ENCODE measurements at regions not wholly inside any gene's neighbourhood (a gene's known extent, or its start where the extent isn't known, plus 50 kb on each side); places are given as distances from the start of the nearest gene placed in this dataset.

DNA sequence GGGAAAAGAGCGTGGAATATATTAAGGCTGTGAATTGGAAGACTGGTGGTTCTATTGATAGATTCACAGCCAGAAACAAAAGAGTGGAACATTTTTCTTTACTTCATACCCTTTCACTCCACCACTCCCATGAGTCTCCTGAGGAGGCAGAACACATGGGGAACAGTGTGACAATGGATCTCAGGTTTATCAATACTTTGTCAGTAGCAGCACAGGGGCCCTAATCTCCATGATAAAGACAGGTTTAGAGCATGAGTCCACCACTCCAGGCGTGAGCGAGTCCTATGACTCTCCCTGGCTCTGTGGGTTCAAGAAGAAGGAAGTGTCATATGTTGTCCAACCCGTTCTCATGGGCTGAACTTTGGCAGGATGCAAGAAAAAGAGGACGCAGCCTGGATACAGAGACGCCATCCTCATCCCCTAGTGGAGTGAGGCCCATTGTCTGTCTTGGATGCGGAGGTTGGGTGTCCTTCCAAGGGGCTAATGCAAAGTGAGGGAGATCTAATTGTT, 361.2 kb downstream of the TMEM114 start:
- Histone ChIP-seq H3K9me3 (ENCODE audit: low read length) (no peaks in the 10 kb centered on the region), H3K4me1 (ENCODE audit: insufficient read depth, low read length, poor library complexity, severe bottlenecking) (no peaks in the 10 kb centered on the region), H4K20me1 (ENCODE audit: insufficient read depth, low read length) (no peaks in the 10 kb centered on the region), H2AFZ (ENCODE audit: low read length) (no peak overlapping the region), H3K36me3 (ENCODE audit: insufficient read depth, low read length) (no peaks in the 10 kb centered on the region), H3K27ac (ENCODE audit: low read depth, low read length, poor library complexity, severe bottlenecking) (no peak overlapping the region), H3K4me2 (ENCODE audit: low read length) (no peak overlapping the region), H3K4me3 (ENCODE audit: low read depth, low read length, poor library complexity, severe bottlenecking) (no peak overlapping the region), H3K9me2 (ENCODE audit: insufficient read depth, low read length) (no peaks in the 10 kb centered on the region), H3K79me2 (ENCODE audit: insufficient read depth, low read depth, low read length) (no peaks in the 10 kb centered on the region)
- intact Hi-C loops (cut with micrococcal nuclease; ENCODE audit: unreplicated experiment): no loop called here
- CTCF ChIA-PET (ENCODE audit: unreplicated experiment): no interaction called here
- TF ChIP-seq EZH2phosphoT487 (IDR thresholded peaks at IDR 0.05; ENCODE audit: borderline replicate concordance, low read depth, low read length) (no peak), CTCF (conservative IDR thresholded peaks at IDR 0.05; ENCODE audit: low read length) (no peak)
- POLR2A ChIA-PET: no interaction called here
- DNase-seq (ENCODE audit: low spot score): no peak
- no TSS peak for BruUV-seq (replicated peaks)

- H2AFZ ChIP-seq (ENCODE audit: low read length): no peak overlapping the region
- DNase-seq (ENCODE audit: low spot score): no peak
- no TSS peak for BruUV-seq (replicated peaks)
- ChIA-PET POLR2A (no interaction called here), CTCF (ENCODE audit: unreplicated experiment) (no interaction called here)
- no peaks in the 10 kb centered on the region for H3K79me2 ChIP-seq (ENCODE audit: insufficient read depth, low read depth, low read length)
- H3K9me3 ChIP-seq (ENCODE audit: low read length): no peaks in the 10 kb centered on the region
- H4K20me1 ChIP-seq (ENCODE audit: insufficient read depth, low read length): no peaks in the 10 kb centered on the region
- H3K4me2 ChIP-seq (ENCODE audit: low read length): no peak overlapping the region
- H3K27ac ChIP-seq (ENCODE audit: low read depth, low read length, poor library complexity, severe bottlenecking): no peak overlapping the region
- H3K4me3 ChIP-seq (ENCODE audit: low read depth, low read length, poor library complexity, severe bottlenecking): no peak overlapping the region
- no peaks in the 10 kb centered on the region for H3K36me3 ChIP-seq (ENCODE audit: insufficient read depth, low read length)
- H3K4me1 ChIP-seq (ENCODE audit: insufficient read depth, low read length, poor library complexity, severe bottlenecking): no peaks in the 10 kb centered on the region
- intact Hi-C loops (cut with micrococcal nuclease; ENCODE audit: unreplicated experiment): no loop called here
- no peaks in the 10 kb centered on the region for H3K9me2 ChIP-seq (ENCODE audit: insufficient read depth, low read length)
- no peak for TF ChIP-seq EZH2phosphoT487 (IDR thresholded peaks at IDR 0.05; ENCODE audit: borderline replicate concordance, low read depth, low read length)
- no peak for TF ChIP-seq CTCF (conservative IDR thresholded peaks at IDR 0.05; ENCODE audit: low read length)
Measured at GRCh38 chr16:8217201-8217600, 373.1 kb downstream of the TMEM114 start.

- ChIA-PET CTCF (ENCODE audit: unreplicated experiment) (no interaction called here), POLR2A (no interaction called here)
- no peaks in the 10 kb centered on the region for H3K9me2 ChIP-seq (ENCODE audit: insufficient read depth, low read length)
- TF ChIP-seq CTCF (conservative IDR thresholded peaks at IDR 0.05; ENCODE audit: low read length): no peak
- TF ChIP-seq EZH2phosphoT487 (IDR thresholded peaks at IDR 0.05; ENCODE audit: borderline replicate concordance, low read depth, low read length): no peak
- no peaks in the 10 kb centered on the region for H3K79me2 ChIP-seq (ENCODE audit: insufficient read depth, low read depth, low read length)
- no peak for DNase-seq (ENCODE audit: low spot score)
- H3K4me2 ChIP-seq (ENCODE audit: low read length): no peak overlapping the region
- H3K4me3 ChIP-seq (ENCODE audit: low read depth, low read length, poor library complexity, severe bottlenecking): no peak overlapping the region
- H4K20me1 ChIP-seq (ENCODE audit: insufficient read depth, low read length): no peaks in the 10 kb centered on the region
- H3K4me1 ChIP-seq (ENCODE audit: insufficient read depth, low read length, poor library complexity, severe bottlenecking): peaks cover 4% of the 10 kb centered on the region
- no peak overlapping the region for H2AFZ ChIP-seq (ENCODE audit: low read length)
- no peak overlapping the region for H3K27ac ChIP-seq (ENCODE audit: low read depth, low read length, poor library complexity, severe bottlenecking)
- H3K36me3 ChIP-seq (ENCODE audit: insufficient read depth, low read length): no peaks in the 10 kb centered on the region
- H3K9me3 ChIP-seq (ENCODE audit: low read length): no peaks in the 10 kb centered on the region
- intact Hi-C loops (cut with micrococcal nuclease; ENCODE audit: unreplicated experiment): no loop called here
- no TSS peak for BruUV-seq (replicated peaks)
Measured at GRCh38 chr16:8204769-8205168, 385.5 kb downstream of the TMEM114 start.

Measured in OCI-LY7 (cell line).